ENCODE measurements at regions not wholly inside any gene's neighbourhood (a gene's known extent, or its start where the extent isn't known, plus 50 kb on each side); places are given as distances from the start of the nearest gene placed in this dataset.

DNA sequence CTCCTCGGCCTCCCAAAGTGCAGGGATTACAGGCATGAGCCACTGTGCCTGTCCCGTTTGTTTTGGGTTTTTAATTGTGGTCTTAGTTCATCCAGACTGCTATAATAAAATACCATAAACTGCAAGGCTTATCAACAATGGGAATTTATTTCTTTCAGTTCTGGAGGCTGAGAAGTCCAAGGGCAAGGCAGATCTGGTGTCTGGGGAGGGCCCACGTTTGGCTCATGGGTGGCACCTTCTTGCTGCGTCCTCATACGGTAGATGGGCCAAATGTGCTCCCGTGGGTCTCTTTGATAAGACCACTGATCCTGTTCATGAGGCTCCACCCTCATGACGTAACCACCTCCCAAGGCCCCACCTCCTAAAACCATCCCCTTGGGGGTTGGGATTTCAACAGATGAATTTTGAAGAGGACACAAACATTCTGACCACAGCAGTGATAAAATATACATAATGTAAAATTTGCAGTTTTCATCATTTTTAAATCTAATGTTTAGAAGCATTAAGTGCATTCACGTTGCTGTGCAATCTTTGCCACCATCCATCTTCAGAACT, 133.4 kb upstream of the ERRFI1 start:
- Histone ChIP-seq H3K9me3 (no peaks in the 10 kb centered on the region), H3K4me3 (no peak overlapping the region), H3K4me1 (ENCODE audit: low read depth) (no peaks in the 10 kb centered on the region), H3K36me3 (ENCODE audit: low read depth) (no peaks in the 10 kb centered on the region)
- DNase-seq, result no peak
- ATAC-seq, result no peak
- intact Hi-C loops (cut with DNase I, micrococcal nuclease), result no loop called here
- TF ChIP-seq, protein P1, sequence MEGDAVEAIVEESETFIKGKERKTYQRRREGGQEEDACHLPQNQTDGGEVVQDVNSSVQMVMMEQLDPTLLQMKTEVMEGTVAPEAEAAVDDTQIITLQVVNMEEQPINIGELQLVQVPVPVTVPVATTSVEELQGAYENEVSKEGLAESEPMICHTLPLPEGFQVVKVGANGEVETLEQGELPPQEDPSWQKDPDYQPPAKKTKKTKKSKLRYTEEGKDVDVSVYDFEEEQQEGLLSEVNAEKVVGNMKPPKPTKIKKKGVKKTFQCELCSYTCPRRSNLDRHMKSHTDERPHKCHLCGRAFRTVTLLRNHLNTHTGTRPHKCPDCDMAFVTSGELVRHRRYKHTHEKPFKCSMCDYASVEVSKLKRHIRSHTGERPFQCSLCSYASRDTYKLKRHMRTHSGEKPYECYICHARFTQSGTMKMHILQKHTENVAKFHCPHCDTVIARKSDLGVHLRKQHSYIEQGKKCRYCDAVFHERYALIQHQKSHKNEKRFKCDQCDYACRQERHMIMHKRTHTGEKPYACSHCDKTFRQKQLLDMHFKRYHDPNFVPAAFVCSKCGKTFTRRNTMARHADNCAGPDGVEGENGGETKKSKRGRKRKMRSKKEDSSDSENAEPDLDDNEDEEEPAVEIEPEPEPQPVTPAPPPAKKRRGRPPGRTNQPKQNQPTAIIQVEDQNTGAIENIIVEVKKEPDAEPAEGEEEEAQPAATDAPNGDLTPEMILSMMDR (IDR thresholded peaks at IDR 0.05), result no peak

DNA sequence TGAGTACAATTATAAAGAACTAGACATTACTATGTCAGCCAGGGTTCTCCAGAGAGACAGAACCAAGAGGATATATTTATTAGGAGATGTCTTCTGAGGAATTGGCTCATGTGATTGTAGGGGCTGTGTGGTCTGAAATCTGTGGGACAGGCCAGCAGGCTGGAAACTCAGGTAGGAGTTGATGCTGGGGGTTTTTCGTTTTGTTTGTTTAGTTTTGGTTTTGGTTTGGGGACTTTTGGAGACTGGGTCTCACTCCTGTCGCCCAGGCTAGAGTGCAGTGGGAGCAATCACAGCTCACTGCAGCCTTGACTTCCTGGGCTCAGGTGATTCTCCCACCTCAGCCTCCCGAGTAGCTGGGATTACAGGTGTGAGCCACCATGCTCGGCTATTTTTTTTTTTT, 132.9 kb upstream of the ERRFI1 start:
- ATAC-seq (no peak), DNase-seq (no peak)
- no peaks in the 10 kb centered on the region for H3K36me3 ChIP-seq (ENCODE audit: low read depth)
- H3K4me1 ChIP-seq (ENCODE audit: low read depth), result no peaks in the 10 kb centered on the region
- no peaks in the 10 kb centered on the region for H3K9me3 ChIP-seq
- intact Hi-C loops (cut with DNase I, micrococcal nuclease), result no loop called here
- no peak overlapping the region for H3K4me3 ChIP-seq
- TF ChIP-seq, protein P1 (IDR thresholded peaks at IDR 0.05), result no peak

DNA sequence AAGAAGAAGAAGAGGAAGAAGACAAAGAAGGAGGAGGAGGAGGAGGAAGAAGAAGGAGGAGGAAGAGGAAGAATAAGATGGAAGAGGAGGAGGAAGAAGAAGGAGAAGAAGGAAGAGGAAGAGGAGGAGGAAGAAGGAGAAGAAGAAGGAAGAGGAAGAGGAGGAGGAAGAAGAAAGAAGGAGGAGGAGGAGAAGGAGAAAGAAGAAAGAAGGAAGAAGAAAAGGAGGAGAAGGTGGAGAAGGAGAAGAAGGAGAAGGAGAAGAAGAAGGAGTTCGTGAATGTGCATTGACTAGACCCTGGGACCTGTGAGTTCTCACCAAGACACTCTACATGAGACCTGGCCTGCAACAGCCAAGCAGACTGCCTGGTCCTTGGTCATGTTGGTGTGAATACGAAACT, 131.7 kb upstream of the ERRFI1 start:
- Histone ChIP-seq H3K9me3 (no peaks in the 10 kb centered on the region), H3K4me3 (no peak overlapping the region), H3K4me1 (ENCODE audit: low read depth) (no peaks in the 10 kb centered on the region), H3K36me3 (ENCODE audit: low read depth) (no peaks in the 10 kb centered on the region)
- TF ChIP-seq, protein P1 (IDR thresholded peaks at IDR 0.05), result no peak
- intact Hi-C loops (cut with DNase I, micrococcal nuclease), result no loop called here
- DNase-seq (no peak), ATAC-seq (no peak)

DNA sequence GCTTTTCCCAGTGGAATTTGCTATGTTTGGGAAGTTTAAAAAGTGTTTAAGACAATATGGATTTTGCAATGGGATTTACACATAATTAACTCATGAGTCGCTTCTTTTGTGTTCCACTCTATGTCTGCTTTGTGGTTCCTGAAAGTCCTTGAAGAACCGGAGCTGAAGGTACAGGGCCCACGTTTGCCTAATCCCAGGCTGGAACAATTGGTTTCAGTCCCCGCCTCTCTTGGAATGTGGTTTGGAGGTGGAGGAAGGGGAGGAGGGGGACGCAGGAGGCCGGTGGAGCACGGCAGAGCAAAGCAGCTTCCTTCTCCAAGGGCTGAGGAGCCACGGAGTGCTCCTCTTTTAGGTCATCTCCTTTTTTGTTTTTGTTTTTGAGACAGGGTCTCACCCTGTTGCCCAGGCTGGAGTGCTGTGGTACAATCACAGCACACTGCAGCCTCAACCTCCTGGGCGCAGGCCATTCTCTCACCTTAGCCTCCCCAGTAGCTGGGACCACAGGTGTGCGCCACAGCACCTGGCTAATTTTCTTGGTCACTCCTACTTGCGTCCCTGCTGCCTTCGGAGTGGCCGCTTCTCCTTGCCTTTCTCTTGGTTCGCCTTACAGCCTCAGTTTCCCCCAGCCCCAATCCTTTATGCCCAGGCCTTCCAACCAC, 129.5 kb upstream of the ERRFI1 start:
- H3K4me3 ChIP-seq, result no peak overlapping the region
- no peaks in the 10 kb centered on the region for H3K4me1 ChIP-seq (ENCODE audit: low read depth)
- H3K9me3 ChIP-seq, result no peaks in the 10 kb centered on the region
- ATAC-seq (no peak), DNase-seq (no peak)
- TF ChIP-seq, protein P1 (IDR thresholded peaks at IDR 0.05), result no peak
- intact Hi-C loops (cut with DNase I, micrococcal nuclease), result no loop called here
- H3K36me3 ChIP-seq (ENCODE audit: low read depth), result no peaks in the 10 kb centered on the region

DNA sequence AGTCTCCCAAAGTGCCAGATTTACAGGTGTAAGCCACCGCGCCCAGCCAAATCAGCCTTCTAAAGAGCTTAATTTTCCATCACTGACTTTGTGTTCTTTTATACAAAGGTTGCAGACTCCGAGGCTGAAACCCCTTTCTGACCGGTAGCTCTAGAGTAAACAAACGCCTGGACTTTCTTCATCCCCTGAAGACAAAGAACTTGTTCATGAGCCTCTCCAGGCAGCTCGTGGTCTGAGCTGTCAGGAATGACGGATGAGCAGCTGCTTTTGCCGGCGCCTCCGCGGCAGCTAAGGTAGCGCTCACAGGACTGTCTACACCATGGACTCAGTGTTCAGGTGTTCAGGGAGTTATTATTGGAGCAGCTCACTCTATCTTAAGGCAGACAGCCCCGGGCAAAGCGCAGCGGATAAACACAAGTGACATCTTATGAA, 128.5 kb upstream of the ERRFI1 start:
- Histone ChIP-seq H3K36me3 (ENCODE audit: low read depth) (no peaks in the 10 kb centered on the region), H3K4me1 (ENCODE audit: low read depth) (no peaks in the 10 kb centered on the region), H3K9me3 (no peaks in the 10 kb centered on the region), H3K4me3 (no peak overlapping the region)
- ATAC-seq (peak; percentile 54), DNase-seq (no peak)
- TF ChIP-seq, protein P1 (IDR thresholded peaks at IDR 0.05), result no peak
- intact Hi-C loops (cut with DNase I, micrococcal nuclease), result no loop called here
